NCI-H345 treated with DMSO at 0.1 percent for 48 hours (cell line): ENCODE measurements at regions not wholly inside any gene's neighbourhood (a gene's known extent, or its start where the extent isn't known, plus 50 kb on each side); places are given as distances from the start of the nearest gene placed in this dataset.

Source experiments
- DNase-seq: peaks from one replicate; lab custom pipeline; 2025; ENCODE audit not compliant: unreplicated experiment; lab: John Stamatoyannopoulos, UW

GRCh38 chr11:10932976-10933375 lies 75.1 kb upstream of the ZBED5 start:
- no peak for DNase-seq

GRCh38 chr11:10931761-10932670 lies 74.2 kb upstream of the ZBED5 start:
- no peak for DNase-seq

GRCh38 chr11:10930972-10931760 lies 73.3 kb upstream of the ZBED5 start:
- peak; percentile 53 for DNase-seq

- peak; percentile 29 for DNase-seq
Observed at GRCh38 chr11:10930224-10930971, 72.5 kb upstream of the ZBED5 start.

GRCh38 chr11:10927538-10927937 lies 69.7 kb upstream of the ZBED5 start:
- no peak for DNase-seq

DNA sequence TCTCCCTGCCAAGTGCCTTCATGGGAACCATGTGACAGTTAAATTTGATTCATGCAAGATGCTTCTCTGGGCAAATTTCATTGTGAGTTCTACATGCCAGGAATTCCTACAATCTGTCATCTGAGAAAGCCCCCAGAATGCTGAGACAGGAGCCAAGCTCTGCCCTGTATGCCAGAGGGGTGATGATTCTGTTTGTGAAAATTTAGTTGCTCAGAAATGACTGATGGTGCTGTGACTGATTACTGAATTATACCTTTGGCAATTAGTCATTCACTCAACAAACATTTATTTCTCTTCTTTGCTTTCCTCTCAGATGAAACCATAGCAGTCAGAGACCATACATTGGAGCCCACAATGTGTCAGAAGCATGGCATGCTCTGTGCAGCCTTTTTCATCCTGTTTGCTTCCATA lies 69.0 kb upstream of the ZBED5 start:
- no peak for DNase-seq

GRCh38 chr11:10925149-10925926 lies 67.5 kb upstream of the ZBED5 start:
- no peak for DNase-seq

DNA sequence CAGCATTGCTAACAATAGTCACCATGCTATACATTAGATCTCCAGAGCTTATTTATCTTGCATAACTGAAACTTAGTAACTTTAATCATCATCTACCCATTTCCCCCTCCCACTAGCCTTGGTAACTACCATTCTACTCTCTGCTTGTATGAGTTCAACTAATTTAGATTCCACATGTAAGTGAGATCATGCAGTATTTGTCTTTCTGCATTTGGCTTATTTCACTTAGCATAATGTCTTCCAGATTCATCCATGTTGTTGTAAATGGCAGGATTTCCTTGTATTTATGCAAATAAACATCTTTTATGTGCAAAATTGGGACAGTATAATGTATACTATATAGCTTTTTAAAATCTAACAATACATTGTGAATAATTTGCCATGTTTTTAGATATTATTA lies 66.0 kb upstream of the ZBED5 start:
- DNase-seq, result no peak

DNA sequence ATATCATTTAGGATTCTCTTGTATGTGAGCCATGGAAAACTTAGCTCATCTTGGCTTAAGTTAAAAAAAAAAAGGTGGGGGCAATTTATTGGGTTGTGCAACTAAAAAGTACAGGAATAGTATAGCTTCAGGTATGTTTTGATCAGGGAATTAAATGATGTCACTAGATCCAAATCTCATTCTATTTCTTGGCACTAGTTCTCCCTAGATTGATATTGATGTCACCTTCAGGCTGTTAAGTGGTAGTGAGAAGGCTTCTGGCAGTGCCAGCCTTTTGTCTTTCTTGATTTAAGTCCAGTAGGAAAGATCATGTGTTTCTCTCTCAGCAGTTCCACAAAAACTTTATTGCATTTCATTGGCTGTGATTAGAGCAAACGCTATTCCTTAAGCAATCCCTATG lies 65.0 kb upstream of the ZBED5 start:
- DNase-seq, result no peak

GRCh38 chr11:10920875-10921274 lies 63.0 kb upstream of the ZBED5 start:
- DNase-seq, result no peak

DNA sequence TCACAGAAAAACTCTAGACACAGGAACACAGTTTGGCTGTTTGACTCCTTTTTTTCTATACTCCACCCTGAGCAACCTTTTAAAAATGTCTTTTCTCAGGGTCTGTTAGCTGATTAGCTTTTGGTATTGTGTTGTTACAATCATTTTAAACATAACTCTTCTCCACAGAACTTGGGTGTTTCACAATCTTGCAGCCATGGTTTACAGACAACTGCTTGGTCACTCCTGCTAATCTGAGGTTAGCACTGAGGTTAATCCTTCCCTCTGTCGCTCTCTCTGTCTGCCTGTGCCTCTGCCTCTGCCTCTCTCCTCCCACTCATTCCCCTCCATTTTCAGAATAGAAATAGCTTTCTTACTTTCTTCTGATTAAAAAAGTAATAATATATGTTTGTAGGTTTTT lies 62.4 kb upstream of the ZBED5 start:
- DNase-seq, result no peak

DNA sequence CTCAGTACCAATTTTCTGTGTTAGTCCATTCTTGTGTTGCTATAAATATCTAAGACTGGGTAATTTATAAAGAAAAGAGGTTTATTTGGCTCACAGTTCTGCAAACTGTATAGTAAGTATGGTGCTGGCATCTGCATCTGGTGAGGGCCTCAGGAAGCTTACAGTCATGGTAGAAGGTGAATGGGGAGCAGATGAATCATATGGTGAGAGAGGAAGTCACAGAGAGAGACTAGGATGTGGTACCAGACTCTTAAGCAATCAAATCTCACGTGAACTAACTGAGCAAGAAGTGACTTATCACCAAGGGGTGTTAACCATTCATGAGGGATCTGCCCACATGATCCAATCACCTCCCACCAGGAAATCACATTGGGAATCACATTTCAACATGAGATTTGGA lies 60.8 kb upstream of the ZBED5 start:
- no peak for DNase-seq

DNA sequence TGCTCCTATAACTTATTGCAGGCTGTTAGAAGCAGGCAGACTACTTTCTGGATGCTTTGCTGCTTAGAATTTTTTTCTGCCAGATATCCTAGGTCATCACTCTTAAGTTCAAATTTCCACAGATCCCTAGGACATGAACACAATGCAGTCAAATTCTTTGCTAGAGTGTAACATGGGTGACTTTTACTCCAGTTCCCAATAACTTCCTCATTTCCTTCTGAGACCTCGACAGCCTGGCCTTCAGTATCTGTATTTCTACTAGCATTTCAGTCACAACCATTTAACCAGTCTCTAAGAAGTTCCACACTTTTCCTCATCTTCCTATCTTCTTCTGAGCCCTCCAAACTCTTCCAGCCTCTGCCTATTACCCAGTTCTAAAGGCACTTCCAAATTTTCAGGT lies 60.4 kb upstream of the ZBED5 start:
- DNase-seq, result no peak

DNA sequence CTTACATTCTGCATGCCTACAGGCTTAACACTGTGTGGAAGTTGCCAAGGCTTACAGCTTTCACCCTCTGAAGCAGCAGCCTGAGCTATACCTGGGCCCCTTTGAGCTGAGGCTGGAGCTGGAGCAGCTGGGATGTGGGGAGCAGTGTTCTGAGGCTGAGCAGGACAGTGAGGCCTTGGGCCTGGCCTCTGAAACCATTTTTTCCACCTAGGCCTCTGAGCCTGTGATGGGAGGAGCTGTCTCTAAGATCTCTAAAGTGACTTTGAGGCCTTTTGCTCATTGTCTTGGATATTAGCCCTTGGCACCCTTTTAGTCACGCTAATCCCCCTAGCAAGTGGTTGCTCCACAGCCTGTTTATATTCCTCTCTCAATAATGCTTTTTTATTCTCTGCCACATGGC lies 59.9 kb upstream of the ZBED5 start:
- DNase-seq, result no peak

- no peak for DNase-seq
Observed at GRCh38 chr11:10916665-10917064, 58.8 kb upstream of the ZBED5 start.

GRCh38 chr11:10914050-10914449 lies 56.2 kb upstream of the ZBED5 start:
- no peak for DNase-seq

DNA sequence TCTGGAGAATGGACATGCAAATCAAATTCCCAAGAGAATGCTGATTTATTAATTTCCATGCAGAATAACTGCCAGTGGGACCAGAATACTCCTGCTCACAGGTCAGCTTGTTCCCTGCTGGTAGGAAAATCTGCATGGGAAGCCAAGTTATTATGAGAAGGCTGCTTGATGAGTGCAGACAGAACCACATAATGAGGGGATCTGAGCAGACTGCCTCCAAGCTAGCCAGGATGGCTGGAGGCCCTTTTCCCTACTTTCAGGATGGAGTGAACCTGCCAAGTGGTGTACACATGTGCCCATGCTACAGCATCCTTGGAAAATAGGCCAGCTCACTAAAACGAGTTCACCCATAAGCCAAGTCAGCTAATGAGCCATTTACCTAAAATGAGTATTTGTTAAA lies 55.2 kb upstream of the ZBED5 start:
- DNase-seq, result no peak

GRCh38 chr11:10911907-10912306 lies 54.1 kb upstream of the ZBED5 start:
- DNase-seq, result no peak

GRCh38 chr11:10909141-10909883 lies 51.5 kb upstream of the ZBED5 start:
- DNase-seq, result no peak
